ENCODE measurements at regions not wholly inside any gene's neighbourhood (a gene's known extent, or its start where the extent isn't known, plus 50 kb on each side); places are given as distances from the start of the nearest gene placed in this dataset.

DNA sequence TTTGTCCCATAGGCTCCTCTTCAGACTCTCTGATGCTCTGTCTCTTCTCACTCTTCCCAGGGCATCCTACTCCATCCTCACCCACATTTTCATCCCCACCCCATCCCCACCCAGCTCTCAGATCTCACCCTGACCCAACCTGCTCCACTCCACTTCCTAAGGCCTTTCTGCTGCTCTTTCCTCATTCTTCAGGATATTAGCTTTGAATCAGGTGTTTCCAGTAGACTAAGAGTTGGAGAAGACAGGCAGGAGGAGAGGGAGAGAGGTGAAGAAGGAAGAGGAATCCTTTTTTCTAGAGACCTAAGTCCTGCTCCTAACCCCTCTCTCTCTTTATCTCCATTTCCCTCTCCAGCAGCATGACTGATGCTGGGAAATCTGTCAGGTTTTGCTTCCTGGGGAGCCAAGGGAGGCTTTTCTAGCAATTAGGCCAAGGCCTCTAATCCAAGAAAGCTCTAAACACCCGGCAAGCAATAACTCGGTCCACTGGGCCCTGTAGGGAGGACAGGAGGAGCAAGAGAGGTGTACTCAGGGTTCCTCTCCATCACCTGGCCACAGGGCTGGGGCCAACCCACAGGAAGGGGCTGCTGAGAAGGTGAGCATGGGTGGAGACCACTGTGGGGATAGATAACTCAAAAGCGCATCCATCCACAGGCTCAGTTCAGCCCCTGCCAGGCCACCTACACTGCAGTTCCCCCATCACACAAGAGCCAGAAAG is 133.3 kb downstream of the TMEM132E start:
- DNase-seq (ENCODE audit: low spot score), result no peak

DNA sequence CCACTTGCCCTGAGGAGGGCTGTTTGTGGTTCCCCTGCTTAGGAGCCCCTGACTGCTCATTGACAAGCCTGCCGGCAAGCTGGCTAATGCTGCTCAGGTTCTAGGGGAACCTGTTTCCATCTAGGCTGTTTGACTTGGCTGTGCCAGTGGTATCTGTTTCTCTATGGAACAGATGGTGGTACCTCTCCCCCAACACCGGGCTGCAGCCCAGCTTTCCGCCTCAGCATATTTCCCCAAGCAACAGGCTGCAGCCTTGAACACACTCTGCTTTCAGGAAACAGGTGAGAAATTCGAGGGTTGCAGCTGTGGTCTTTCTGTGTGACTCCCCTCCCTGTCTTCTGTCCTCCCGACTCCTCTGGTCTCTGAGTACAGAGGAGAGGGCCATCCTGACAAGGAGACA is 132.3 kb downstream of the TMEM132E start:
- no peak for DNase-seq (ENCODE audit: low spot score)

DNA sequence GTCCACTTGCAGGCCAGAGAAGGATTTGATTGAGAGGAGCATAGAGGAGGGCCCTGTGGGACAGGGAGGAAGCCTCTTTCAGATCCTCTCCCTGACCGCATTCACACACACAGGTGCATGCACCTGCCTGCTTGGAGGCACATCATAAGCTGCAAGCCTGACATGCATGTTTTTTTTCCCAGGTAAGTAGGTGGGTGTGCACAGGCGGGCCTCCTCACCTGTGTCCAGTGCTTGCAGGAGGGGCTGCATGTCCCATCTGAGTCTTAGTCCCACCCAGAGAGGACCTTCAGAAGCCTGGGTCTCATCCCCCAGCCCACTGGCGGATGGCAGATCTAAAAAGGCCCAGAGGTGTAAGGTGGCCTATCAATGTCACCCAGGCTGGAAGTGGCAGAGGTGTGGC is 130.8 kb downstream of the TMEM132E start:
- no peak for DNase-seq (ENCODE audit: low spot score)

DNA sequence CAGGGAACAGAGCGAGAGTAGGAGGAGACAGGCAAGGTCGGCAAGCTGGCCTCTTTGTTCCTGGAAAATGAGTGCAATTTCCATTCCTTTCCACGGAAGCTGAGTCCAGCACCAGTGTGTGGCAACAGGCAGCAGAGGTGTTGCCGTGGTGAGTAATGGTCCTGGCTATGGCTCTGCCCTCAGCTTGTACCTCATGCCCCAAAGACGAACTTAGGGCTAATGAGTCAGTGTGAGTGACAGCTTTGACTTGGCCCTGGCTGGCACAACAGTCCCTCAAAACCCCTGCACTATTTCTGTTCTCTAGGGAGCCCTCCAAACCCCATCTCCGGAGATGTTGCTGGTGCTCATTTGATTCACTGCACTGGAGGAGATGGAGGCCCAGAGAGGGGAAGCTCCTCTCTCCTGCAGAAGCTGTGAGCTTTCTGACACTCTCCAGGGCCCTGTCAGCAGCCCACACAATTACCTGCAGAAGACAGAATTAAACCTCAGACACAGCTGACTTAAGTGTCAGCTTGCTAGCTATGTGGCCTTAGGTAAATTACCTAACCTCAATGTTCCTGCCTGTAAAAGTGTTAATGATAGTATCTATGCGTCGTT is 129.9 kb downstream of the TMEM132E start:
- DNase-seq (ENCODE audit: low spot score), result no peak

DNA sequence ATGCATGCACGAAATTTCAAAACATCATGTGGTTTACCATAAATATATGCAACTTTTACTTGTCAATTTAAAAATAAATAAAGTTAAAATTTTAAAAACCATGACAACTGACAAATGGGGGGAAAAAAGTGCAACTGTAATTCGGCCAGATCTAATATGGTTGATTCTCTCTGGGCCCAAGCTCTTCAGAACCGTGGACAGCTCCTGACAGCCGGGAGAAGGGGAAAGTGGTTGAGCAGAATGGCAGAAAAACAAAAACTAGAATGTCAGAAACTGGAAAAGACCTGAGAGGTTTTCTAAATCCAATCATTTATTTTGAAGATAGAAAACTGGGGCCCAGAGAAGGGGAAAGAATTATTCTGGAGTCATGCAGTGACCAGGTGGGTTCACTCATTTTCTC is 126.6 kb downstream of the TMEM132E start:
- no peak for DNase-seq (ENCODE audit: low spot score)

DNA sequence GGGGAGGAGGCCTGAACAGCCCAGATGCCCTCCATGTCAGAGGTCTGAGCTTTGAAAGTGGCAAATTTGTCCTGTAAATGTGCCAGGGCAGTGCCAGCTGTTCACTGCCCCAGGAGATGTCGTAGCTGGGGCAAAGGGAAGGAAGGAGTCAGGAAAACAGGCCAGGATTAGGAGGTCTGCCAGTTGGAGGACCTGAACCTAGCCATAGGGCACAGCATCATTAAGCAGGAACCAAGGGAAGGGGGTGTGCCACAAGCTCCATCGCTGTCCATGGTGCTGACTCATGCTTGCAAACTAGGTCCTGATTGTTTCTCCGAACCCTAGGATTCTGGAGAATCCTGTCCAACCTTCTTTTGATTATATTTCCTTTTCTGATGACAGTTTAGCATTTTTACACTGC is 124.2 kb downstream of the TMEM132E start:
- DNase-seq (ENCODE audit: low spot score), result peak; percentile 61

DNA sequence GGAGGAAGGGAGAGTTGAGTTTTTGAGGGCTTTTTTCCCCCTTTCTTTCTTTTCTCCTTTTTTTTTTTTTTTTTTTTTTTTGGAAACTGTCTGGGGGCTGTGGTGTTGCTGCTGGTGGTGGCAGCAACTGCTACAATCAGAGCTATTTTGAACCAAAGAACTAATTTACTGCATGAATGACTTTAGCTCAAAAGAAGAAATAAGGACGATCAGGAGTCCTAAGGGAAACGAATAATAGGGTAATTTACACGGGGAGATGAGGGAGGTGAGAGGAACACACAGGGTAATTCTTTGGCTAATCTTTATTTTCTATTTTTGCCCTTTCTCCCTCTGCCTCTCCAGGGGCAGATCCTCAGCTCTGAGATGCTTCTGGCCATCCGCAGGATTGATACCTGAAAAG is 119.8 kb downstream of the TMEM132E start:
- DNase-seq (ENCODE audit: low spot score), result no peak

DNA sequence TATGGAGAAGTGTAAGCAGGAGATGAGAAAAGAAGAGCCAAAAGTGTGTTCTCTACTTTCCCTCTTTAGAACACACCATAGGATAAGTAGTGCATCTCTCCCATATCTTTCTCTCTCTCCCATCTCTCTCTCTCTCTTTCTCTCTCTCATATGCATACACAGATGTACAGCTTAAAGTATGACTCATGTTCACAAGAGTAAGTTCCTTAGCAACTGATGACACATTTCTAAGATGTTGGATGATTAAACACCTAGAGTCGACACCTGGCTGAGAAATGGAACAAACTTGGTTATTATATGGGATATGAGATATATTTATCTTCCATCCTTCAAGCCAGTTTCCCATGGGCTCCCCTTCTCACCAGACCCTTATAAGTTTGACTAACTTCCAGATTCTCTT is 113.5 kb downstream of the TMEM132E start:
- DNase-seq (ENCODE audit: low spot score), result peak; percentile 14
